ENCODE measurements at regions not wholly inside any gene's neighbourhood (a gene's known extent, or its start where the extent isn't known, plus 50 kb on each side); places are given as distances from the start of the nearest gene placed in this dataset.

GRCh38 chr20:16848526-16848925 lies 100.4 kb downstream of the OTOR start:
- H3K4me3 Mint-ChIP-seq, result no peak overlapping the region
- Histone ChIP-seq H3K4me3 (replicated peaks in 1 of 3; ENCODE audit: low read depth in 2 of 3, low read length in 3 of 3) (no peak overlapping the region), H3K4me2 (replicated peaks; ENCODE audit: extremely low read depth, low read length, poor library complexity, severe bottlenecking) (no peak overlapping the region), H2AFZ (ENCODE audit: insufficient read depth, low read depth, low read length, poor library complexity, severe bottlenecking) (no peak overlapping the region), H3K27me3 (ENCODE audit: control insufficient read depth in 2 of 2, insufficient read depth in 2 of 2, low read length in 2 of 2) (no peaks in the 10 kb centered on the region), H3K36me3 (replicated peaks in 1 of 2; ENCODE audit: control insufficient read depth in 1 of 2, insufficient read depth in 2 of 2, low read length in 2 of 2) (no peaks in the 10 kb centered on the region), H3K9ac (ENCODE audit: insufficient read depth, low read length, poor library complexity, severe bottlenecking) (no peak overlapping the region), H3K79me2 (ENCODE audit: insufficient read depth, low read length) (no peaks in the 10 kb centered on the region), H4K20me1 (ENCODE audit: insufficient read depth, low read length) (no peaks in the 10 kb centered on the region), H3K9me3 (replicated peaks in 1 of 2; ENCODE audit: control insufficient read depth in 1 of 2, insufficient read depth in 1 of 2, low read length in 2 of 2) (no peaks in the 10 kb centered on the region), H3K27ac (ENCODE audit: low read depth in 1 of 2, low read length in 2 of 2) (no peak overlapping the region), H3K4me1 (ENCODE audit: control insufficient read depth in 1 of 2, insufficient read depth in 2 of 2, low read length in 2 of 2) (no peaks in the 10 kb centered on the region)
- WGBS (ENCODE audit: insufficient coverage), result no CpG with 5 or more reads among the region's 1 CpG
- no peaks in the 10 kb centered on the region for H3K36me3 Mint-ChIP-seq
- H3K27me3 Mint-ChIP-seq (ENCODE audit: low read depth in 3 of 3), result peaks cover 0 to 4% (median 0%) of the 10 kb centered on the region in 3 donors
- DNase-seq, result no peak
- no peaks in the 10 kb centered on the region for H3K4me1 Mint-ChIP-seq
- intact Hi-C loops (cut with micrococcal nuclease), result no loop called here
- TF ChIP-seq, protein P1, sequence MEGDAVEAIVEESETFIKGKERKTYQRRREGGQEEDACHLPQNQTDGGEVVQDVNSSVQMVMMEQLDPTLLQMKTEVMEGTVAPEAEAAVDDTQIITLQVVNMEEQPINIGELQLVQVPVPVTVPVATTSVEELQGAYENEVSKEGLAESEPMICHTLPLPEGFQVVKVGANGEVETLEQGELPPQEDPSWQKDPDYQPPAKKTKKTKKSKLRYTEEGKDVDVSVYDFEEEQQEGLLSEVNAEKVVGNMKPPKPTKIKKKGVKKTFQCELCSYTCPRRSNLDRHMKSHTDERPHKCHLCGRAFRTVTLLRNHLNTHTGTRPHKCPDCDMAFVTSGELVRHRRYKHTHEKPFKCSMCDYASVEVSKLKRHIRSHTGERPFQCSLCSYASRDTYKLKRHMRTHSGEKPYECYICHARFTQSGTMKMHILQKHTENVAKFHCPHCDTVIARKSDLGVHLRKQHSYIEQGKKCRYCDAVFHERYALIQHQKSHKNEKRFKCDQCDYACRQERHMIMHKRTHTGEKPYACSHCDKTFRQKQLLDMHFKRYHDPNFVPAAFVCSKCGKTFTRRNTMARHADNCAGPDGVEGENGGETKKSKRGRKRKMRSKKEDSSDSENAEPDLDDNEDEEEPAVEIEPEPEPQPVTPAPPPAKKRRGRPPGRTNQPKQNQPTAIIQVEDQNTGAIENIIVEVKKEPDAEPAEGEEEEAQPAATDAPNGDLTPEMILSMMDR (IDR thresholded peaks at IDR 0.05), result no peak
- no peak overlapping the region for H3K27ac Mint-ChIP-seq
- H3K9me3 Mint-ChIP-seq, result peaks cover 0 to 4% (median 0%) of the 10 kb centered on the region in 7 donors

DNA sequence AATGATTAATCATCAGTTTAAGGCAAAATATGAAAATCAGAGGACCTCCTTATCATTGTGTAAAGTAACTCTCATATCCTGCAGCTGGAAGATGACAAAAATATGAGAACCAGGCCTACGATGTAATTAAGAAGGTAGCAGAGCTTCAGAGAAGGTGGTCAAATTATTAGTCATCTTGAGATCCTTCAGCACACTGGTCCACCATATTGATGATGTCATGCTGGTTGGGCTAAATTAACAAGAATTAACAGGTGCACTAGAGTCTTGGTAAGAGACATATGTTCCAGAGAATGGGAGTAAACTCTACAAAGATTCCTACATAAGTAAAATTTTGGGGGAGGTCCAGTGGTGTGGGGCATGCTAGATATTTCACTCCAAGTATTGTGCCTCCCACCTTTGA lies 112.8 kb downstream of the OTOR start:
- H3K4me2 ChIP-seq (replicated peaks; ENCODE audit: extremely low read depth, low read length, poor library complexity, severe bottlenecking), result no peak overlapping the region
- H3K9ac ChIP-seq (ENCODE audit: insufficient read depth, low read length, poor library complexity, severe bottlenecking), result no peak overlapping the region
- no peak overlapping the region for H2AFZ ChIP-seq (ENCODE audit: insufficient read depth, low read depth, low read length, poor library complexity, severe bottlenecking)
- H4K20me1 ChIP-seq (ENCODE audit: insufficient read depth, low read length), result no peaks in the 10 kb centered on the region
- no peaks in the 10 kb centered on the region for H3K36me3 ChIP-seq (replicated peaks in 1 of 2; ENCODE audit: control insufficient read depth in 1 of 2, insufficient read depth in 2 of 2, low read length in 2 of 2)
- H3K27ac ChIP-seq (ENCODE audit: low read depth in 1 of 2, low read length in 2 of 2), result no peak overlapping the region
- no peak for DNase-seq
- no peaks in the 10 kb centered on the region for H3K27me3 ChIP-seq (ENCODE audit: control insufficient read depth in 2 of 2, insufficient read depth in 2 of 2, low read length in 2 of 2)
- Mint-ChIP-seq H3K4me1 (no peaks in the 10 kb centered on the region), H3K4me3 (no peak overlapping the region), H3K27ac (no peak overlapping the region), H3K9me3 (peaks cover 2 to 28% (median 8%) of the 10 kb centered on the region in 7 donors), H3K27me3 (ENCODE audit: low read depth in 3 of 3) (no peaks in the 10 kb centered on the region), H3K36me3 (no peaks in the 10 kb centered on the region)
- no CpG with 5 or more reads among the region's 1 CpG for WGBS (ENCODE audit: insufficient coverage)
- TF ChIP-seq, protein P1 (IDR thresholded peaks at IDR 0.05), result no peak
- H3K4me3 ChIP-seq (replicated peaks in 1 of 3; ENCODE audit: low read depth in 2 of 3, low read length in 3 of 3), result no peak overlapping the region
- no peaks in the 10 kb centered on the region for H3K4me1 ChIP-seq (ENCODE audit: control insufficient read depth in 1 of 2, insufficient read depth in 2 of 2, low read length in 2 of 2)
- H3K79me2 ChIP-seq (ENCODE audit: insufficient read depth, low read length), result no peaks in the 10 kb centered on the region
- peaks cover 0 to 10% of the 10 kb centered on the region in 2 donors for H3K9me3 ChIP-seq (replicated peaks in 1 of 2; ENCODE audit: control insufficient read depth in 1 of 2, insufficient read depth in 1 of 2, low read length in 2 of 2)
- intact Hi-C loops (cut with micrococcal nuclease), result no loop called here

All from CD14-positive monocyte (primary cell).